GM12892 (cell line): ENCODE measurements at regions not wholly inside any gene's neighbourhood (a gene's known extent, or its start where the extent isn't known, plus 50 kb on each side); places are given as distances from the start of the nearest gene placed in this dataset.

ENCODE experiments used
- DNase-seq: peaks from one replicate; pipeline ENCODE4 v3.0.0; 2011; ENCODE audit not compliant: insufficient read length
- FAIRE-seq: peaks from 2 replicates; lab custom pipeline; 2011; peaks lifted over from hg19 to GRCh38; lab: Jason Lieb, UNC
- POLR2A ChIP-seq: IDR thresholded peaks from 2 replicates; pipeline ENCODE4 v1.6.1; 2011; ENCODE audit warnings: low read depth, low read length, control low read depth
- POLR2AphosphoS5 ChIP-seq: IDR thresholded peaks from 2 replicates; pipeline ENCODE4 v1.6.1; 2011; ENCODE audit warnings: low read depth, low read length, control low read depth
- TAF1 ChIP-seq: IDR thresholded peaks from 2 replicates; pipeline ENCODE4 v1.6.1; 2011; ENCODE audit warnings: low read depth, mild to moderate bottlenecking, control low read depth, low read length, borderline replicate concordance

DNA sequence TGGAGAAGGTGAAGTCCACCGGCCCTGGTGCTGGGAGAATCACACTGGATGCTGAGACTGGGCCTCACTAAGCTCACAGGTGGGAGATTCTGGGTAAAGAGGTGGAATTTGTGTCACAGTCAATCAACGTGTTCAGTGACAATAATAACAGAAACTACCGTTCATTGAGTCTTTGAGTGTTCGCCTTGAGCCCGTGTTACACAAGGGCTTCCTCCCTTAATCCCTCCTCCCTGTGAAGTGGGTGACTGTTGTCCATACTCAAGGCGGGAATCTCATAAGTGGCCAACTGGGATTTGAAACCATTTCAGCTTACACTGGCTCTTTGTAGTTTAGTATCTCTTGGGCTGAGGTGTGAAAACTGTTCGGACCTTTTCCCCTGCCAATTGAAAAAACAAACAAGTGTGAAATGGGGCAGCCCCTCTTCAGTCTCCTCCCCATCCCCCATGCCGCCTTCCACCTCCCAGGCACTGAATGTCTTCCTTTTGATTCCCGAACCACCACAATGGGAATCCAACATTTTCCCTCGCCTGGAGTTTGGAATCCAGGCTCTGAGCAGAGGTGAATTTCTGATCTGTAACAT lies 502.4 kb downstream of the MIAT start:
- TF ChIP-seq POLR2A (no peak), TAF1 (no peak), POLR2AphosphoS5 (no peak)
- FAIRE-seq (no peak), DNase-seq (no peak)

DNA sequence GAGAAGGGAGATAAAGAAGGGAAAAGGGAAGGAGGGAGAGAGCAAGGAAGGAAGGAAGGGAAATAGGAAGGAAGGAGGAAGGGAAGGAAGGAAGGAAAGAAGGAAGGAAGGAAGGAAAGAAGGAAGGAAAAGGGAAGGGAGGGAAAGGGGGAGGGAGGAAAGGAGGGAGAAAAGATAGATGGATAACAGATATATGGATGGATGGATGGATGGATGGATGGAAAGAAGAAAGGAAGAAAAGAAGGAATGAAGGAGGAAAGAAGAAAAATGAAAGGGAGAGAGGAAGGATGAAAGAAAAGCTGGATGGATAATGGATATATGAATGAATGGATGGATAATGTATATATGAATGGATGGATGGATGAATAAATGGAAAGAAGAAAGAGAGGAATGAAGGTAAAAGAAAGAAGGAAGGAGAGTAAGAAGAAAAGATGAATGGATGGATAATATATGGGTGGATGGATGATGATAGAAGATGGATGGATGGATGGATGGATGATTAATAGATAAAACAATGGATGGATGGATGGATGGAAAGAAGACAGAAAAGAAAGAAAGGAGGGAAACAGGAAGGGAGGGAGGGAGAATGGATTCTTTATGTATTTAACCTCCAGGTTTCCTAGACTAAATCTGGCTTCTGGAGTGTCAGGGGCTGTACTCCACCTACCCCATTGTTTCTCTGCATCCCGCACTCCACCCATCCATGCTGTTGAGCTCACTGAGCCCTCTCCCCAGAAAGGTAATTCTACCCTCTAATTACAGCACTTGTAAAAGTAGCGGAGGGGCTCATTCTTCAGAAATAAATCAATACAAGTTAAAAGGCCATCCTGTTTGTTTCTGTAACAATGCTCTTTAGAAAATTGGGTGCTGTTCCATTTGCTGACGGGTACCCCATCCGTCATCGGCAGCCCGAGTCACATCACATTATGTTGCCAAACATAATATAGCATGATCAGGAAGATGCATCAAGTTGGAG lies 506.1 kb downstream of the MIAT start:
- TF ChIP-seq POLR2AphosphoS5, result no peak
- no peak for TF ChIP-seq POLR2A
- TF ChIP-seq TAF1, result no peak
- FAIRE-seq (no peak), DNase-seq (no peak)

DNA sequence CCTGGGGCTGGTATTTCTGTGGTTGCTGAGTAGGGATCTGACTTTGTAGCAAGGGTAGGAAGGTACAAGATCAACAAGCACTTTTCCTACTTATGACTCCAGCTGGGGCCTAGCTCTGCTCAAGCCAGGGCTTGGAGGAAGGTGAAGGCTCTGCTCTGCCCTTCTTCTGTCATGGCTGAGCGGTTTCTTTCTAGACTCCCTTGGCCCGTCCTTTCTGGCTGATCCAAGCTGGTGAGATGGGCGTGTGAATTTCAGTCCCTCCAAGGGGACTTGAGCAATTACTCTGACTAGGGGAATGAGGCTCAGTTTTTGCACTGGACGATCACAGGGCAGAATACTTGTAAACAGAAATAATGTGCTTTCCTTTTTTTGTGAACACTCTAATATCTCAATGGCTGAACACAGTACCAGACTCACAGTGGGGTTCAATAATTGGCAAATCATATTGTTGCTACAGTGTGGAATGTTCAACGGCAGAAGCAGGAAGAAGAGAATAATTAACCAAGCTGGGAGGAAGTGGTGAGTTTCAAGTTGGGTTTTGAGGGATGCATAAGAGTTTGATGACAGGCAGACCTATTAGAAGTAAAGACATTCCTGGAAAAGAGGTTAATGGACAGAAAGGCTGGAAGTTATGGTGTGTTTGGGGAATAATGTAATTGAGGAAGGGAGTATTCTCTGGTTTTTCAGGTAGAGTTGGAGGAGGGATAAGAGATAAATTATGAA lies 507.6 kb downstream of the MIAT start:
- TF ChIP-seq TAF1, result no peak
- TF ChIP-seq POLR2A, result no peak
- TF ChIP-seq POLR2AphosphoS5, result no peak
- no peak for DNase-seq
- FAIRE-seq, result no peak

DNA sequence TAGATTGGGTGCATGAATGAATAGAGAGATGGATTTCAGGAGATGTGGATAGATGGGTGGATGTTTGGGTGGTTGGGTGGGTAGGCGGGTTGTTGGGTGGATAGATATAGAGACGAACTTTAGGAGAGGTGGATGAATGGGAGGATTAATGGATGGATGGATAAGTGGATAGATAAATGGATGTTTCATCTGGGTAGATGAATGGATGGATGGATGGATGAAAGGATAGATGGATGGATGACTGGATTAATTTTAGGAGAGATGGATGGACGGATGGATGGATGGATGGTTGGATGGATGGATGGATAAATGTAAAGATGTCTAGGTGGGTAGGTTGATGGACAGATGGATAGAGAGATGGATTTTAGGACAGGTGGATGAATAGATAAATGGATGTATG lies 511.3 kb downstream of the MIAT start:
- FAIRE-seq, result no peak

DNA sequence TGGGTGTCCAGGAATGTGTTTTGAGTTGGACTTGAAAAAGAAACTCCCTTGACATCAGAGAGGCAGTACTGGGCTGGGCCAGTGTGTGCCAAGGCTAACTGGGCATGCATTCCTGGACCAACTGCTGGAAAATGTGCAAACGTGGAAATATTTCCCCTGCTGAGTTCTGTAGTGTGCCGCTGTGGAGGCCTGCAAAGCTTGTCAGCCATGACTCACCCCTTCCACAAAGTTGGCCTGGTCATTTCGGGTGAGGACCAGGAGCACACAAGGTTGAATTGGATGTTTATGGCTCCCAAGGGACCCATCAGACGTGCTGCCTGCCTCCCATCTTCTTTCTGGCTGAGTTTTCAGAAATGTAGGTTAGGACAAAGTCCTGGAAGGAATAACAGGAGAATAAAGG lies 513.1 kb downstream of the MIAT start:
- no peak for TF ChIP-seq POLR2AphosphoS5
- no peak for TF ChIP-seq POLR2A
- no peak for TF ChIP-seq TAF1
- FAIRE-seq (no peak), DNase-seq (no peak)

More for the DNA sequence above, 511.3 kb downstream of the MIAT start:
- no peak for TF ChIP-seq POLR2A
- no peak for TF ChIP-seq POLR2AphosphoS5
- TF ChIP-seq TAF1, result no peak
- DNase-seq, result no peak

DNA sequence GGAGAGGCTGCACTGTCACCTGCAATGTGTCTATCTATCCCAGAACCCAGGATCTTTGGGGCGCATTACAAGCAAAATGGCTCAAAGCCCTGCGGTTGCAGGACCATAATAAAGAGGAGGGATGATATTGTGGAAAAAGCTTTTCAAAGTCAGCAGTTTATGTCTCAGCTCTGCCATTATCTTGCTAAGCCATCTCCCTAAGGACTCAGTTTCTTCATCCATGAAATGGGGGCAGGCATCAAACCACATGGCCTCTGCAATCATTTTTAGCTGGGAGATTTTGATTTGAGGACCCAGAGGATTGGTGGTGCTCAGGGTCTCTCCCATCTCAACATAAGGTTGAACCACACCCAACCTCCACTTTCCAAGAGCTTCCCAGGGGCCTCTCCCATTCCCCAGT lies 513.8 kb downstream of the MIAT start:
- DNase-seq, result no peak
- FAIRE-seq, result no peak
- no peak for TF ChIP-seq POLR2AphosphoS5
- TF ChIP-seq TAF1, result no peak
- TF ChIP-seq POLR2A, result no peak

DNA sequence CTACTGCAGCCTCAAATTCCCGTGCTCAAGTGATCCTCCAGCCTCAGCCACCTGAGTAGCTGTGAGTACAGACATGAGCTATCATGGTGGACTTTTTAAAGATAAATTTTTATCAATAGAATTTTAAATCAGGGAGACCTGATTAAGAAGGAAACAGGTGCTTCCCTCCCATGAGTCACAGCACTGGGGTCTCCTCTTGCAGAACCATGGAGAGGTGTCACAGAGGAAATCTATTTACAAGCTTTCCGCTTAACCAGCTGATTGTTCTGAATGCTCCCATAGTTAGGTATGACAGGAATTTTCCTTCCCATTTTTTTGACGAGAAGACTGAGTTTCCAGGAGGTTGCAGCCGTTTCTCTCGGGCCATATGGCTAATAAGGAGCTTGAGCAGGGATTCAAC lies 516.1 kb downstream of the MIAT start:
- DNase-seq (no peak), FAIRE-seq (no peak)
- TF ChIP-seq TAF1, result no peak
- TF ChIP-seq POLR2A, result no peak
- no peak for TF ChIP-seq POLR2AphosphoS5

DNA sequence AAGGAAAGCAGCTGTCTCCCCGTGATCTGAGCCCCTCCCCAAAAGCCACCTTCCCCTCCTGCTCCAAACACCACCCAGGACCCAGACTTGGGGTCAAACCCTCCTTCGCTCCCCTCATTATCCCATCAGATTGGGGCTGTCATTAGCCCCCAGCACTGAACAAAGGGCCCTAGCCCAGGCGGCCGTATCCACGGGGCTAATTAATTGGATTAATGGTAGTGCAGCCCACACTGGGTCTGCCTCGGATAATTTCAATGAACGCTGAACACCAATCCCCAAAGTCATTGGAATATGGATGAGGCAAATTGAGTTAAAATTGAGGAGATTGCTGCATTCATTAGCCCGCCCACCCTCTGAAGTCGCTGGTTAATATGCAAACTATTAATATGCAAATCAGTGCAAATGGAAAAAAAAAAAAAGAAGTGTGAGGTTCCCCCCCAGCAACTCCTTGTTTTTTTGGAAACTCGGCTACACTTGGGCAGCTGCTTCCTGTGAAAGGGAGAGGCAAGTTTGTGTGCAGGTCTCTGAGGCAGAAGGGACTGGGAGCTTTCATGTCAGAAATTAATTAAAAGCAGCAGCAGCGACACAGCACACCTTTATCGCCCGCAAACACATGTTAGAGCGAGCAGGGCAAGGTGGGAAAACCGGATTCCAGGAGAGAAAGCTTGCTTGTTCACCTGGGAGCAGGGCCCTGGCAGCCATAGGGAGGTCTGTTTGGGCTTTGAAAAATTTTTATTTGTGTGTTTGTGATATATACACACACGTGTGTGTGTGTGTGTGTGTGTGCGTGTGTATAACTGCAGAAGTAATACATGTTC lies 517.8 kb downstream of the MIAT start:
- FAIRE-seq, result no peak
- no peak for DNase-seq

DNA sequence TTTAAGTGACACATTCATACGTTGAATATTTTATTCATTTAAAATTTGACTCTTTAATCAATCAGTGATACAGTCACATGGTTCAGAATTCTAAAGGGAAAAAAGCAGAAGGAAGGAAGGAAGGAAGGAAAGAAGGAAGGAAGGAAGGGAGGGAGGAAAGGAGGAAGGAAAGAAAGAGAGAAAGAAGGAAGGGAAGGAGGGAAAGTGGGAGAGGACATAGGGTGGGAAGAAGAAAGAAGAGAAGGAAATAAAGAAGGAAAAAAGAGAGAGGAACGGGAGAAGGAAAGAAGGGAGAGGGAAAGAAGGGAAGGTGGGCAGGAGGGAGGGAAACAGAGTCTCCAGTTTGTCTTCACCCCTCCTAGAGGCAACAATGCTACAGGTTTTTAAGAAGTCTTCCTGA lies 518.6 kb downstream of the MIAT start:
- DNase-seq, result no peak
- no peak for TF ChIP-seq POLR2AphosphoS5
- TF ChIP-seq POLR2A, result no peak
- TF ChIP-seq TAF1, result no peak
- no peak for FAIRE-seq

More for the DNA sequence above, 517.8 kb downstream of the MIAT start:
- TF ChIP-seq POLR2A (no peak), POLR2AphosphoS5 (no peak), TAF1 (no peak)

DNA sequence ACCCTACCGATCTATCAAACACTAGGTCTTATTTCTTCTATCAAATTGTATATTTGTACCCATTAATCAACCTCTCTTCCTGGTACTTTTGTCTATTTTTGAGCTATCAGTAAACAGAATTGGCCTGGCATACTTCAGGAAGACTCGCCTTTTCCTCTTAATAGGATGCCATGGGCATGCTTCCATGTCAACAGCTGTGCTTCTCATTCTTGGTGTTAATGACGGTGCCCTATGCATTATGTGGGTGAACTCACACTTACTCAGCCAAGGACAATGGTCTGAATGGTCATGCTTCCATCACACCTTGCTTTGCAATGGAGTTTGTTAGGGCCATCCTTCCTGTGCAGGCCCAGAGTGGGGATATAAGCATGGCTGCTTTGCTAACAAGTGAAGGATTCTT lies 521.8 kb downstream of the MIAT start:
- no peak for FAIRE-seq
- TF ChIP-seq POLR2AphosphoS5 (no peak), POLR2A (no peak), TAF1 (no peak)
- no peak for DNase-seq

DNA sequence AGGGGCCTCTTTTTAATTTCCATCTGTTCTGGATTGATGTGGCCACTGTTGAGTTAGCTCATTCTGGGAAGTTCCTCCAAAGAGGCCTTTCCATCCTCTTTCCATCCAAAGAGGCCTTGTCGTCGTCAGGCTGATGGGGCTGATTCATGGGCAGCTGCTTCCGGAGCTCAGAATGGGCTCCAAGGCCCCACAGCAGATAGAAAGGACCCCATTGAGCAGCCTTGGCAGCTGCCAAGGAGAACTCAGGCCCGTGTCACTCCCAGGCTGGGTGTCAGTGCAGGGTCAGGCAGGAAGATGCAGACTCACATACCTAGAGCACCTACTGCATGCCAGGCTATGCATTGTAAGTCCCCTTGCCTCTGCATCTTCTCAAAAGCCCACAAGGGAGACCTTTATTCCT lies 524.1 kb downstream of the MIAT start:
- FAIRE-seq (no peak), DNase-seq (no peak)
- TF ChIP-seq POLR2A, result no peak
- TF ChIP-seq POLR2AphosphoS5, result no peak
- no peak for TF ChIP-seq TAF1
